ENCODE measurements at regions not wholly inside any gene's neighbourhood (a gene's known extent, or its start where the extent isn't known, plus 50 kb on each side); places are given as distances from the start of the nearest gene placed in this dataset.

DNA sequence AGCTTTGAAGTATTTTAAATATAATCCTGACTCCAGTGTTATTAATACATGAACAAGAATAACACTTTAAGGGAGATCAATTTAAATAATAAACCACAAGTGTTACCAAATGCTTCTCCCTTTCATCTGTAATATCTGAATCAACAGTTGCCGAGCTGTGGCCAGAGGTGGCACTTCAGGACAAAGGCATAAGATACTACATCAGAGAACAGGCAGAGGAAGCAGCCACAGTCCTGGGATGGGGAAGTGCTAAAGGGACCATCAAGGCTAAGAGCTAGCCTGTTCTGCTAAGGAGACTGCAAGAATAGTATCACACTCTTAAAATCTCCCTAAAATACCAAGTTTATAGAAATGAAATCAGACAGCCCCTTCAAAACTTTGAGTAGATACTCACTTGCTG is 378.2 kb upstream of the PRKCQ start:
- no peak for TF ChIP-seq CTCF (IDR thresholded peaks at IDR 0.05)
- no peak for TF ChIP-seq EP300 (IDR thresholded peaks at IDR 0.05)
